ENCODE measurements at regions not wholly inside any gene's neighbourhood (a gene's known extent, or its start where the extent isn't known, plus 50 kb on each side); places are given as distances from the start of the nearest gene placed in this dataset.
A peak's percentile ranks its signal among the peaks of the same experiment; 100 is the strongest.

- Histone ChIP-seq H3K14ac (replicated peaks; ENCODE audit: low read depth, low read length) (peak overlapping the region; percentile 96), H3K4me1 (ENCODE audit: control insufficient read depth, insufficient read depth, low read length) (peaks cover 38% of the 10 kb centered on the region), H3K23ac (ENCODE audit: low read depth, low read length) (peak overlapping the region; percentile 95), H3K4ac (ENCODE audit: low read depth, low read length) (peak overlapping the region; percentile 98), H3K9ac (ENCODE audit: low read depth, low read length) (peak overlapping the region; percentile 58), H3K18ac (ENCODE audit: low read depth, low read length) (peak overlapping the region; percentile 99), H4K20me1 (ENCODE audit: insufficient read depth, low read length) (no peaks in the 10 kb centered on the region), H4K91ac (ENCODE audit: insufficient read depth, low read depth, low read length) (peak overlapping the region; percentile 92), H3K27me3 (ENCODE audit: control insufficient read depth, insufficient read depth, low read length) (no peaks in the 10 kb centered on the region), H3K4me3 (ENCODE audit: insufficient read depth, low read depth, low read length) (no peak overlapping the region), H2BK5ac (ENCODE audit: low read depth, low read length, poor library complexity, severe bottlenecking) (peak overlapping the region; percentile 100), H2AK9ac (replicated peaks; ENCODE audit: low read depth, low read length, poor library complexity) (peak overlapping the region; percentile 81), H3K79me1 (ENCODE audit: low read depth in 1 of 2, low read length in 2 of 2) (peaks cover 0 to 19% of the 10 kb centered on the region in 2 experiments; a peak in 2 of 4 replicates), H3K9me3 (ENCODE audit: control insufficient read depth, insufficient read depth, low read length) (no peaks in the 10 kb centered on the region), H2AK5ac (ENCODE audit: low read depth, low read length) (peak overlapping the region; percentile 100), H4K8ac (ENCODE audit: low read depth in 2 of 2, low read length in 2 of 2) (peak overlapping the region; percentile 89 to 96), H2BK20ac (ENCODE audit: low read depth, low read length) (peak overlapping the region; percentile 97), H2BK120ac (ENCODE audit: low read depth, low read length) (peak overlapping the region; percentile 98), H3K9me1 (ENCODE audit: insufficient read depth, low read length) (peaks cover 35% of the 10 kb centered on the region), H2BK15ac (ENCODE audit: low read depth, low read length) (peak overlapping the region; percentile 76; the same call in 2 of the 3 replicates), H2AFZ (replicated peaks; ENCODE audit: low read length, poor library complexity) (peak overlapping the region; percentile 81), H4K5ac (ENCODE audit: low read depth, low read length) (peak overlapping the region; percentile 96), H3K4me2 (ENCODE audit: low read depth, low read length) (peak overlapping the region; percentile 52), H3K36me3 (ENCODE audit: control insufficient read depth, insufficient read depth, low read length) (no peaks in the 10 kb centered on the region), H3K56ac (ENCODE audit: extremely low read depth, insufficient read depth, low read length) (peak overlapping the region; percentile 90), H3K27ac (ENCODE audit: insufficient read depth, low read length) (peak overlapping the region; percentile 89)
- peak; percentile 80 for ATAC-seq (ENCODE audit: low read depth)
- ChIA-PET CTCF (no interaction called here), POLR2A (ENCODE audit: unreplicated experiment) (no interaction called here)
- TF ChIP-seq FOS (IDR thresholded peaks at IDR 0.05; ENCODE audit: low read depth, low read length) (peak; percentile 98), USF2 (IDR thresholded peaks at IDR 0.05; ENCODE audit: low read depth, low read length) (no peak), MXI1 (IDR thresholded peaks at IDR 0.05; ENCODE audit: borderline replicate concordance, low read depth, low read length) (peak; percentile 78; the same call in 1 of the 2 replicates), RCOR1 (IDR thresholded peaks at IDR 0.05; ENCODE audit: insufficient replicate concordance, low read length) (peak; percentile 92), MAZ (IDR thresholded peaks at IDR 0.05; ENCODE audit: borderline replicate concordance, low read depth, low read length) (peak; percentile 89), BHLHE40 (IDR thresholded peaks at IDR 0.05; ENCODE audit: low read depth, low read length) (peak; percentile 51)
- dilution Hi-C loops (cut with HindIII; ENCODE audit: low sequenced_read_pairs, unreplicated experiment), result no loop called here
- DNase-seq, result peak; percentile 96
- intact Hi-C loops (cut with micrococcal nuclease), result no loop called here
- WGBS, 2 experiments (ENCODE audit: extremely low coverage in 2 of 2, insufficient read length in 1 of 2), result 0% methylated on average over 2 of the region's 9 CpGs; no CpG with 5 or more reads in 1 of the 2 experiments
- BruUV-seq (replicated peaks), result no TSS peak
- in situ Hi-C loops (cut with MboI; ENCODE audit: low sequenced_read_pairs), result no loop called here
These were observed 102.9 kb upstream of the FAM20C start for GRCh38 chr7:89232-90019.

All from IMR-90 (cell line).